Calu3 (cell line): ENCODE measurements at regions not wholly inside any gene's neighbourhood (a gene's known extent, or its start where the extent isn't known, plus 50 kb on each side); places are given as distances from the start of the nearest gene placed in this dataset.

Source experiments
- BruUV-seq: library from RNA; stranded (reverse); fragments of 400-500 nt; replicated peaks from 2 replicates; lab custom pipeline; 2021; lab: Mats Ljungman, UMichigan
- CTCF ChIA-PET: fragments of 300-600 bp; sonication (Branson Sonifier 250); formaldehyde crosslinking; loops from one replicate; lab custom pipeline; 2022; ENCODE audit warnings: antibody characterized with exemption; lab: Charles Lee
- DNase-seq: peaks from one replicate; pipeline ENCODE4 v3.0.0; 2022
- H3K27ac Mint-ChIP-seq: one replicate; pipeline ENCODE4 v1.8.0; 2022; ENCODE audit warnings: mixed read lengths; ENCODE audit not compliant: unreplicated experiment
- H3K27me3 Mint-ChIP-seq: one replicate; pipeline ENCODE4 v1.8.0; 2022; ENCODE audit warnings: mixed read lengths; ENCODE audit not compliant: unreplicated experiment
- H3K36me3 Mint-ChIP-seq: one replicate; pipeline ENCODE4 v1.8.0; 2022; ENCODE audit warnings: mild to moderate bottlenecking, moderate library complexity, mixed read lengths; ENCODE audit not compliant: insufficient read depth, unreplicated experiment
- H3K4me1 Mint-ChIP-seq: one replicate; pipeline ENCODE4 v1.8.0; 2022; ENCODE audit warnings: mild to moderate bottlenecking, low read depth, mixed read lengths; ENCODE audit not compliant: unreplicated experiment
- H3K4me3 Mint-ChIP-seq: one replicate; pipeline ENCODE4 v1.8.0; 2022; ENCODE audit warnings: mild to moderate bottlenecking, low read depth, moderate library complexity, mixed read lengths; ENCODE audit not compliant: unreplicated experiment
- H3K9me3 Mint-ChIP-seq: one replicate; pipeline ENCODE4 v1.8.0; 2022; ENCODE audit warnings: low read depth, mixed read lengths; ENCODE audit not compliant: unreplicated experiment
- CTCF ChIP-seq: fragments of 200-600 bp; IDR thresholded peaks from one replicate; pipeline ENCODE4 v1.8.0; 2022; ENCODE audit warnings: antibody characterized with exemption; ENCODE audit not compliant: unreplicated experiment
- intact Hi-C: fragments of 100-400 bp; cut with micrococcal nuclease; formaldehyde crosslinking; loops from one replicate; pipeline ENCODE4 v1.10.0; 2022; ENCODE audit not compliant: unreplicated experiment

DNA sequence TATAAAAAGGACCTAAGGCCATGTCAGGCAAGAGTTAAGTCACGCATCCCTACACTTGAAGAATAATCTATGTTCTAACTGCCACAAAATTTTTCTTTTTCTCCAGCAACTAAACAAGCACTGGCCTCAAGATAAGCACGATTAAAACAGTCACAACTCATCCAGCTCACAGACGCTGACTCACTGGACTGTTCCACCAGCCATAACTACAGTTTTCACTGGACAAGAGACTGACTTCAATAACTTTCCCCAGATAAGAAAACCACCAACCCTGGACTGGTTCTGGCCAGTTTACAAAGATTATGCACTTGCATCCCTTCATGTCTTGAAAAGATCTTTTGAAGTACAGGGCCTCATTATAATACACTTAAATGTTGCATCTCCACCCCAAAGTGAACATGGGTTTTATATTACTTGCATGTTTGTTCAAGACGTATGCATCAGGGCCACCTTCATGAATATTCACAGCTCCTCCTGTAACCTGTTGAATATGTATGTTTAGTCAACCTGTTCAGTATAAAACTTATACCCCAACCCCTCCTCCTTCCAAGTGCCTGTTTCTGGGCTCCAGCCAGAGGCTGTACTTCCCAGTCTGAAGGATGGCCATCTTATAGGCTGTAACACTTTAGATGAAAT is 129.3 kb upstream of the EPB41L4A start:
- Mint-ChIP-seq H3K27ac (no peak overlapping the region), H3K4me3 (no peak overlapping the region), H3K4me1 (peaks cover 23% of the 10 kb centered on the region), H3K27me3 (peaks cover 1% of the 10 kb centered on the region), H3K36me3 (no peaks in the 10 kb centered on the region), H3K9me3 (no peaks in the 10 kb centered on the region)
- CTCF ChIA-PET = interaction anchor here (0.7 to 1.3 kb wide), 4 partner anchors 15 to 300 kb away, joined by 3 to 6 read pairs (median 3); no protein-coding TSS in a partner anchor
- BruUV-seq = no TSS peak
- intact Hi-C loops = no loop called here
- peak; percentile 38 for DNase-seq
- TF ChIP-seq CTCF = no peak

- no peak overlapping the region for H3K4me3 Mint-ChIP-seq
- H3K4me1 Mint-ChIP-seq = peaks cover 23% of the 10 kb centered on the region
- H3K27me3 Mint-ChIP-seq = no peaks in the 10 kb centered on the region
- no TSS peak for BruUV-seq
- H3K9me3 Mint-ChIP-seq = no peaks in the 10 kb centered on the region
- DNase-seq = no peak
- H3K36me3 Mint-ChIP-seq = no peaks in the 10 kb centered on the region
- no peak overlapping the region for H3K27ac Mint-ChIP-seq
- CTCF ChIA-PET = interaction anchor here (1.3 kb wide), 1 partner anchor 57 kb away, joined by 6 read pairs; no protein-coding TSS in a partner anchor
- no peak for TF ChIP-seq CTCF
- intact Hi-C loops = no loop called here
These were observed 130.1 kb upstream of the EPB41L4A start for GRCh38 chr5:112549127-112549526.

DNA sequence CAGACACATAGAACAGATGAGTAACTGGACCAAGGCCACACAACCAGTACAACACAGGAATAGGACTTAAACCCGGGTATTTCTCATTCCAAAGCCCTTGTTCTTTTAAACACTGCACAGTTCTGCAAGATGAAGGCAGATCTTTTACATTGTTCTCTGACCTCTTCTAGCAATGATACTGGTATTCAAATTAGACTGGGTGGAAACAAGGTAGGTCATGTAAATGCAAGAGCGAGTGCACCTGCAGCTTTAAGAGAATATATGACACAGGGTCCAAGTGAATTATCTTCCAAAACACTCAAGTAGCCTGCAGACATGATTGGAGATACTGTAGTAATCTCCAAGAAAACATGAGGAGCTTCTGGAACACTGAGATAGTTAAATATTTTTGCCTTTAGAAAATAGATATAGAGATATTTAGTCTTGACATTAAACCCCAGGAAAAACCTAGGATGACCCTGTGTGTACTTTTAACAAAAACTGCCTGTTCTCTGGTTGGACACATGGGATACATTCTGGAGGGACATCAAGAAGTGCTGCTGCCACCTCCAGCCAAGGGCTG is 130.6 kb upstream of the EPB41L4A start:
- CTCF ChIA-PET = no interaction called here
- no peak for DNase-seq
- Mint-ChIP-seq H3K9me3 (no peaks in the 10 kb centered on the region), H3K27me3 (no peaks in the 10 kb centered on the region), H3K27ac (no peak overlapping the region), H3K4me3 (no peak overlapping the region), H3K36me3 (no peaks in the 10 kb centered on the region), H3K4me1 (peaks cover 23% of the 10 kb centered on the region)
- intact Hi-C loops = loop anchor here (2.0 to 5.0 kb wide), 4 partner anchors 58 to 1058 kb away; no protein-coding TSS in a partner anchor
- no peak for TF ChIP-seq CTCF
- no TSS peak for BruUV-seq

DNA sequence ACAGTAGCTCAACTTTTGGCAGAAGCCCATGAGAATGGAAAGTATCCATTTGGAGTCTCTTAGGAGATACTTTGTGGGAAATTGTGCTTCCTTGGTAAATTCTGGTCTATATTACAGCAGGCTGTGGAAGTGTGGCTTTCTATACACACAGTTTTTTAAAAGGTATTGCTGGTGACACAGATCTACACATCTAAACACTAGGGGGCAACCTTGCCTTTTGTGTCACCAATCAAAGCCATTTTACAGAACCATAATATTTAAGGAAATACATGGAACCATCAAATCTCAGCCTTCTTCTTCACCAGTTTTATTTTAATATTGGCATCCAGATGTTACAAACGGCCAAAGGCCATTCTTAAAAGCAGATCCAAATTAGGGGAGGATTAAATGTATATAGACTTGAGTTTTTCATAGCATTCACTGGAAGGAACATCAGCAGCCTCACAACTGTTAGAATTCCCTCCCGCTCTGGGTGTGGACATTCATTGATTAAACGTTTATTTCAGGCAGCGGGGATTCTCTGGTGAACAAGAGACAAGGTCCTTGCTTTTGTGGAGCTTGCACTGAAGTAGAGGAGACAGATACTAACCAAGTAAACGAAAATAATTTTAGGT is 132.4 kb upstream of the EPB41L4A start:
- Mint-ChIP-seq H3K4me1 (peaks cover 23% of the 10 kb centered on the region), H3K27ac (no peak overlapping the region), H3K36me3 (no peaks in the 10 kb centered on the region), H3K4me3 (no peak overlapping the region), H3K9me3 (no peaks in the 10 kb centered on the region), H3K27me3 (no peaks in the 10 kb centered on the region)
- CTCF ChIA-PET = interaction anchor here (0.7 to 2.1 kb wide), 5 partner anchors 14 to 297 kb away, joined by 3 to 14 read pairs (median 4); no protein-coding TSS in a partner anchor
- peak; percentile 61 for TF ChIP-seq CTCF
- intact Hi-C loops = loop anchor here (1.0 to 5.0 kb wide), 5 partner anchors 56 to 1056 kb away; no protein-coding TSS in a partner anchor
- peak; percentile 64 for DNase-seq
- BruUV-seq = no TSS peak
